ACHN (cell line): ENCODE measurements at regions not wholly inside any gene's neighbourhood (a gene's known extent, or its start where the extent isn't known, plus 50 kb on each side); places are given as distances from the start of the nearest gene placed in this dataset.

Experiments
- DNase-seq: peaks from one replicate; pipeline ENCODE4 v3.0.0-alpha.2; 2015
- in situ Hi-C: cut with HindIII; loops from 2 replicates; pipeline ENCODE4 v1.10.0; 2017; ENCODE audit warnings: low sequenced_read_pairs, low pct_ligation_motif_present, low pct_unique_long_range_greater_than_20kb

DNA sequence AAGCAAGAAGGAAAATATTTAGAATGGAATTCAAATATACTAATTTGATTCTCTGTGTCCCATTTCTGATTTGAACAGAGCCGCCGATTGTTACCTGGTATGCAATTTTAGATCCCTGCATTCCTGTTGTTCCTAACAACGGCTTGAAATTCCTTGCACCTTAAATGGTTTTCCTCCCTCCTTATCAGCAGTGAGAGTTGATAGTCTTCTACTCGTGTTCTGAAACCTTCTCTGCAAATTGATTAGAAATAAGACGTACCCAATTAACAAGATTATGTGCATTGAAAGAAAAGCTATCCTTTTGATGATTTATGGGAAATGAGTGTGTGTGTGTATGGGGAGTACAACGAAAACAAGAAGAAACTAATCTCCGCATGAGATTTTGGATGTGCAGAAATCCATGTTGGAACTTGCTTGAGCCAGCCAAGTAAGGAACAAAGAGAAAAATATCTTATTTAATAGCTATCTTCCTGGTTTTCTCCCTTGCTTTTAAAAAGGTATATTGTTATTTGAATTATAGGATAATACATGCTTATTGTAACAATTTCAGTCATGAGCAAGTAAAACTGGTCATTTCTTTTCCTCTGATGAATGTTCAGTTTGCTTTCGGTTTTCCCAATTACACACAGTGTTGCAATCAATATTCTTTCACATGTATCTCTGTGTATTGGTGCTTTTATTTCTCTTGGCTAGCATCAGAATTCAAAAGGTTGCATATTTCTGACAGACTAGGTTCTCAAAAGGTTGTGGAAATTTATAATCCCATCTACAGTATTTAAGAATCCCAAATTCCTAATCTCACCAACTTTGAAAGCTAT is 211.1 kb upstream of the ACTBL2 start:
- peak; percentile 28 for DNase-seq
- in situ Hi-C loops, result no loop called here

GRCh38 chr5:57692582-57693487 is 210.2 kb upstream of the ACTBL2 start:
- in situ Hi-C loops, result no loop called here
- DNase-seq, result peak; percentile 87

GRCh38 chr5:57690724-57691123 is 208.1 kb upstream of the ACTBL2 start:
- in situ Hi-C loops, result no loop called here

GRCh38 chr5:57687596-57687995 is 205.0 kb upstream of the ACTBL2 start:
- in situ Hi-C loops, result no loop called here
- no peak for DNase-seq

More at GRCh38 chr5:57690724-57691123, 208.1 kb upstream of the ACTBL2 start:
- DNase-seq, result no peak

DNA sequence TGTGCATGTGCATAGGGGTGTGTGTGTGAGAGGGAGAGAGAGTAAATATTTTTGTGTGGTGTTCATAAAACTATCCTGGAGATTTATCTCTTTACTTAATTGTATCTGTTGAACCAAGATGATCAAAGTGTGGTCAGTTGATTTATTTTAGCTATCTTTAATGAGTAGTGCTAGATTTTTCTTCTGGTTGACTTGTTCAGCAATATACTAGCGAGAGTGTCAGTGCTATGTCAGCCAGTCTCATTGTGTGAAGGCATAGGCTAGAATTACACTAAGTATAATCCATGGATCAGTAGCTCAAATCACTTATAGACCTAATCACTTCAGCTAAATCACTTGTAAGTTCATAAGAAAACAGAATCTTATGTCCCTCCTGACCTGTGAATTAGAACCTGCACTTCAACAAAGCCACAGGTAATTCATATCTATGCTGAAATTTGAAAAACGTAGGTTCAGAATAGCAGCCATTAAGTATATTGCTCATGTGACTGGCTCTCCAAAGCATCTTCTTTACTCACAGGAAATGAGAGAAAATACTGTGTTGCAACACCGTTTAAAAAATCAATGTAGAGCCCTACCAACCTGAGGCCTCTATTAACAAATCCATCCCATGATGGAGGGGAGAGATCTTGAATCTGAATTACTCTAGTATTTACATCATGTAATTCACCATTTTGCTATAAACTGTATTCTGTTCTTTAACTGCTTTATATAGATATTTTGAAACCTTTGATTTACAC is 203.1 kb upstream of the ACTBL2 start:
- in situ Hi-C loops, result no loop called here
- DNase-seq, result no peak

GRCh38 chr5:57684299-57684702 is 201.7 kb upstream of the ACTBL2 start:
- in situ Hi-C loops, result no loop called here

GRCh38 chr5:57683036-57683630 is 200.5 kb upstream of the ACTBL2 start:
- in situ Hi-C loops, result no loop called here

More at GRCh38 chr5:57684299-57684702, 201.7 kb upstream of the ACTBL2 start:
- no peak for DNase-seq

GRCh38 chr5:57681942-57682341 is 199.3 kb upstream of the ACTBL2 start:
- in situ Hi-C loops, result no loop called here
- DNase-seq, result no peak

More at GRCh38 chr5:57683036-57683630, 200.5 kb upstream of the ACTBL2 start:
- DNase-seq, result no peak

DNA sequence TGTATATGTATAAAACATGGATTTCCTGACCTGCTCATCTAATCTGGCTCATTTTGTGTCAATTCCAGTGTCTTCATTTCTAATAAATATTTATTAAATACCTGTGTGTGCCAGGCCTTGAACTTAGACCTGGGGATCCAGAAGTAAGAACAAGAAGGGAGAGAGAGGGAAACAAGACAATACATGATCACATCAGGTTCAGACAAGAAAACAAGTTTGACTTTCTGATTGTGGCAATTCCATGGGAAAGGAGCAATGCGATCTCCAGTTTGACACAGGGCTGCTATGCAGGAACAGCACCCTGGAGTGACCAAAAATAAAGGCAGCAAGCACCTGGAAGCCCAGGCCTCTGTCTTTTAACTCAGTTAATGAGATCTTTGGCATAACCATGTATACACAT is 198.1 kb upstream of the ACTBL2 start:
- in situ Hi-C loops, result no loop called here
- DNase-seq, result no peak

DNA sequence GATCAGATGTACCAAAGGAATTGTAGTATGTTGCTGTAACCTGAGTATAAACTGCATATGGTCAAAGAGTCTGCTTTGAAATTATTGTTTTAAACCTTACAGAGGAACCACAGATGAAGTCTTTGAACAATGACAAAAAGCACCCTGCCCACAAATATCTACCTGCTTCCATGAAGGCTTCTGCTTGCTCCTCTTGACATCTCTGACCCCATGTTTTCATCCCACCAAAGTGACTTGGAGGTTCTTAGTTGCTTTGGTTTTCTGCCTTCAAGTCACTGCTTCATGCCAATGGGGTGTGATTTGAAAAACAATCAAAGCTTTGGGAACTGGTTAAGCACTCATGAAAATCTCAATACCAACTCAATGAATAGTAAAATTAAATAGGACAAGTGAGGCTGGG is 194.6 kb upstream of the ACTBL2 start:
- in situ Hi-C loops, result no loop called here
- no peak for DNase-seq

DNA sequence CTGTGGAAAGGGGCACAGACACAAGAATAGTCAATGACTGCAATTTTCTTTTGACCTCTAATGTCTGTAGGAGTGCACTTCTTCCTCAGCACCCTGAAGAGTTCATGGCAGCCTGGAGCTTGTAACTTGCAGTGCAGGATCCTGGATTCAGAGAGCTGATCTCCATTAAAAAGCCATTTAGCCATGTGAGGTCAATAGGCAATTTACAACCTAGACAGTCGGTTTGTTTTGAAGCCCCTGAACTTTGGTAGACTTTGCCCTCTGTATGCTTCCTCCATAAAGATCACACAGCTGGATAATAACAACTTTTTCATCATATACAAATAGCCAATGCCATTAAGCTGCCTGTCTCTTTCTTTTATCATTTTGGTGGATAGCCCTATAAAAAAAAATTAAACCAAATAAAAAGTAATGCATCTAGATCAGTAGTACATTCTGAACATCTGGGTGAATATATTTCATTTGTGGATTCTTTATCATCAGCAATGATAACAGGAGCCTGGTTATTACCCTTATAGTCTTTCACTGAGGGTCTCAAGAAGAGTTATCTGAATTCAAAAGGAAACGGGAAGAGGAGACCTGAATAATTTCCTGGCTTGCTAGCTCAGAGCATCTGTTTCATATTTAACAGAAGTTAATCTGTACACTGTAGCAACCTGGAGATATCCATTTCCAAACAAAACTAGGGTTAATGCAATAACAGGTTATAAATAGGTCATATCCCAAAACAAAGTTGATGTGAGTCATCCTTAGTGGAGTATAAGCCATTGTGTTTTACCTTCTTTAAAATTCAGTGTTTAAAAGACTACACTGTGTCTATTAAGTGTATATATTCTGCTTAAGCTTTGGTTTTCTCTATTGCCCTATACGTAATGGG is 193.8 kb upstream of the ACTBL2 start:
- in situ Hi-C loops, result no loop called here
- DNase-seq, result no peak

DNA sequence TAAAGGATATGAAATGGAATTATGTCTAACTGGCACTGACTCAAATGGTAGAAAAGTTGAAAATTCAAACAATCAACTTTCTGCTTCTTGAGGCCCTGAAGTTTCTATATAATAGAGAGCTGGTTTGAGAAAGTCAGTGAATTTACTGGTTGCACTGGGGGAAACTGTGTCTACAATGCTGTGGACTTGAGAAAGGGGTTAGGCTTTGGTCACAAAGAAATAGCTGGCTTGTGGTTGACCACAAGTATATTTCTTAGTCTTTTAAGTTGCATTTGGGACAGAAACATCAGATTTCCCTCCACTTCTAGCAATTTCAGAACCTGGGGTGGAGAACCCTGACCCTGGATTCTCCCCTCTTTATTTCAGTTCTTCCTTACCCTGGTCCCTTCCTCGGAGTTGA is 192.6 kb upstream of the ACTBL2 start:
- DNase-seq, result no peak
- in situ Hi-C loops, result no loop called here

- in situ Hi-C loops, result no loop called here
- no peak for DNase-seq
Measured at GRCh38 chr5:57671371-57671770, 188.8 kb upstream of the ACTBL2 start.

DNA sequence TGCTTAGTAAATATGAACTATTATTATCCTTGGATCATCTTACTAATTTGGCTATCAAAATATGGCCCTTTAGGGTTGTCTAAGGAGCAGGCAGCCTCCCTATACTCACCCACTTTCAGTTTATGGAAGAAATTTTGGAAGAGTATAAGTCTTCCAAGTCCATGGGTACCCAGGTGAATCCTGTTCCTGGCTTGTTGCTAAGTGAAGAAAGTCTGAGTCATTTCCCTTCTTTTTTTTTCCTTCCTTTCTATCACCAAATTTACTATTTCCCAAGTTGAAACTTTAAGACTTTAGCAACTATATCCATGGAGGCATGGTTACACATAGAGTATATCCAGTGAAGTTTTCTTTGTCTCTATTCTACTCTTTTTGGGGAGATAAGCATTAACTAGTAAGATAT is 184.0 kb upstream of the ACTBL2 start:
- DNase-seq, result no peak
- in situ Hi-C loops, result no loop called here

DNA sequence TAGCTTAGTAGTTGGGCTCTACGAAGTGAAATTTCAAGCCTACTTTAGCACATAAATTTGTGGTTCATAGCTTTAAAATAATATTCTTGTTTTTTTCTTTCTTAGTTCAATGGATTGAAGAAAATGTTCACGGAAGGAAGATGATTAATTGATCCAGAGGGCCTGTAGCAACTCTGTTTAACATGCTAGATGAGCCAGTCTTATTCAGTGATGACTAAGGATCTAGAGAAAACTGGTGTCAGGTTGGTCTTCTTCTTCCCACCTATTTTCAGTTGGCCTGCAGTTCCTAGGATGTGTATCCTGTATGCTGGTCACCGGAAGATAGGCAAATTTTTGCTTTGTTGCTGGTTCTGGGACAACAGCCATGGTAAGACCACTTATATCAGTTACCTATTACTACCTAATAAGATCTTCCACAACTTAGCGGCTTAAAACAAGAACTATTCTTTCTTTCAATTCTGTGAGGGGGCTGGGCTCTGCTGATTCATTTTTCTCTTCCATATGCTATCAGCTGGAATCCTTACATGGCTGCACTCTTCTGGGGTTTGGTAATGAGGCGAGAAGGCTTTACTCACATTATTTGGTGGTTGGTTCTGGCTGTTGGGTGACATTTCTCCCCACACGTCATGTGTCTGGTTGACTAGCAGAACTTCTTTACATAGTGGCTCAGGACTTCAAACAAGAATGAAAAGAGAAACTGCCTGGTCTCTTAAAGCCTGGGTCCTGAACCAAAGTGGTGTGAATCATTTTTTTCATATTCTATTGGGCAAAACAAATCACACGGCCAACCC is 182.7 kb upstream of the ACTBL2 start:
- no peak for DNase-seq
- in situ Hi-C loops, result no loop called here

DNA sequence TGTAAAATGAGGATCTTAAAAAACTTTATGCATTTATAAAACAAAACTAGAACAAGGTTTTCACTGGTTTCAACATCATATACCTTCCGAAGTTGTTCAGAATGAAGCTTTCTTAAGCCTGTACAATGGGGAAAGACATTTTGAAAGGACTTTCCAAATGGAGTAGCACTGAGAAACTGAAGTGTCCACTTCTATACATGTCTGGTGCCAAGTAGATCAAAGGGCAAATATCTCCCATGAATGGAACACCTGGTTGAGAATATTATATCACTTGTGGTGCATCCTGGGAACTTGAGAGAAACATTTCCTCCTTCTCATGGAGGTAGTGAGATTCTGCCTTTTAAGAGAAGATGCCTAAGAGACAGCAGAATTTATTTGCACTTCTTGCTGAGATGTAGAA is 182.1 kb upstream of the ACTBL2 start:
- in situ Hi-C loops, result no loop called here
- no peak for DNase-seq

GRCh38 chr5:57663466-57663865 is 180.9 kb upstream of the ACTBL2 start:
- in situ Hi-C loops, result no loop called here
- no peak for DNase-seq
